Heart left ventricle (tissue), 16 donors: ENCODE measurements at regions not wholly inside any gene's neighbourhood (a gene's known extent, or its start where the extent isn't known, plus 50 kb on each side); places are given as distances from the start of the nearest gene placed in this dataset.

Experiments
- ATAC-seq, 4 donors: fragments of 200-7000 bp; cut with Tn5 transposase; one replicate each; pipeline ENCODE4 v1.9.1; 2020 to 2022; ENCODE audit warnings: moderate library complexity in 4 of 4, mild to moderate bottlenecking in 3 of 4, moderate number of reproducible peaks in 1 of 4
- DNase-seq, 5 donors: peaks; one replicate each; pipeline ENCODE4 v3.0.0-alpha.2; 2020
- H3K27ac ChIP-seq, 12 donors: fragments of 200-600 bp; sonication (generic) in 4 of 12; one replicate each; pipeline versions ENCODE4 v1.5.0 to v1.8.0; 2016 to 2022; ENCODE audit warnings: mild to moderate bottlenecking in 2 of 12
- H3K27me3 ChIP-seq, 9 donors: fragments of 200-600 bp; sonication (generic) in 2 of 9; one replicate each; pipeline versions ENCODE4 v1.5.1 to v1.8.0; 2016 to 2022; ENCODE audit warnings: mild to moderate bottlenecking in 3 of 9
- H3K36me3 ChIP-seq, 9 donors: fragments of 200-600 bp; sonication (generic) in 2 of 9; one replicate each; pipeline versions ENCODE4 v1.5.0 to v1.8.0; 2018 to 2022; ENCODE audit warnings: mild to moderate bottlenecking in 2 of 9
- H3K4me1 ChIP-seq, 12 donors: fragments of 200-600 bp; sonication (generic) in 4 of 12; one replicate each; pipeline versions ENCODE4 v1.5.0 to v1.8.0; 2016 to 2022; ENCODE audit warnings: mild to moderate bottlenecking in 3 of 12
- H3K4me3 ChIP-seq, 12 donors: fragments of 200-600 bp; sonication (generic) in 4 of 12; one replicate each; pipeline versions ENCODE4 v1.5.0 to v1.8.0; 2017 to 2022; ENCODE audit warnings: mild to moderate bottlenecking in 9 of 12, moderate library complexity in 4 of 12
- H3K9me3 ChIP-seq, 12 donors: fragments of 200-600 bp; sonication (generic) in 4 of 12; one replicate each; pipeline versions ENCODE4 v1.5.0 to v1.8.0; 2016 to 2022; ENCODE audit warnings: mild to moderate bottlenecking in 1 of 12
- CTCF ChIP-seq, 12 donors: fragments of 200-600 bp; sonication (generic) in 4 of 12; IDR thresholded peaks; one replicate each; pipeline versions ENCODE4 v1.5.0 to v1.8.0; 2018 to 2022; ENCODE audit warnings: antibody characterized with exemption in 12 of 12, mild to moderate bottlenecking in 5 of 12
- POLR2A ChIP-seq, 2 donors: fragments of 450-650 bp; IDR thresholded peaks; one replicate each; pipeline ENCODE4 v1.6.1; 2017; ENCODE audit warnings: antibody characterized with exemption in 2 of 2, mild to moderate bottlenecking in 2 of 2, moderate library complexity in 2 of 2
- WGBS, 4 donors: extraction: QIAGEN DNeasy Blood & Tissue Kit in 2 of 4; methylation state at CpG; one replicate each; pipeline versions ENCODE4 v1.1.5 to v1.1.7; 2013 to 2018; 5-methylcytosine and 5-hydroxymethylcytosine counted together
- intact Hi-C, 10 donors: fragments of 100-400 bp; cut with DNase I; formaldehyde crosslinking; loops; one replicate each; pipeline versions ENCODE4 v1.11.1 to v1.14.2; 2022
- donor health status: ischemic (EF 13 %, LVEDD 7.1; RV severe dilation, severe dysfunction).
- donor health status: healthy with polysubstance abuse.
- donor health status: DM: no; HTN: yes; CAD: no.
- donor health status: DM: no; HTN: no; CAD: no.
- donor health status: ischemic (EF 25% LVEDD 6.9; RV normal size, moderate dysfunction).
- donor health status: ischemic (EF 25% LVEDD 5.7; RV mildly dilated, moderate dysfunction).
- donor health status: healthy.
- donor health status: DM: yes; HTN: yes; CAD: no.
- donor health status: ischemic (EF 35%, LVEDD 5.7; RV mildly dilated, moderate dysfunction).
- donor health status: nonischemic (EF 11% LVEDD 7.7; RV severe dilation, severe dysfunction).
- donor health status: DM: yes; HTN: yes; CAD: no.
- donor health status: PGD.
- donor health status: ischemic (EF 29% LVEDD 5.4; RV normal size, mild dysfunction).
- donor health status: nonischemic (EF 23%, LVEDD 6.1; RV moderate dilation, normal function).

DNA sequence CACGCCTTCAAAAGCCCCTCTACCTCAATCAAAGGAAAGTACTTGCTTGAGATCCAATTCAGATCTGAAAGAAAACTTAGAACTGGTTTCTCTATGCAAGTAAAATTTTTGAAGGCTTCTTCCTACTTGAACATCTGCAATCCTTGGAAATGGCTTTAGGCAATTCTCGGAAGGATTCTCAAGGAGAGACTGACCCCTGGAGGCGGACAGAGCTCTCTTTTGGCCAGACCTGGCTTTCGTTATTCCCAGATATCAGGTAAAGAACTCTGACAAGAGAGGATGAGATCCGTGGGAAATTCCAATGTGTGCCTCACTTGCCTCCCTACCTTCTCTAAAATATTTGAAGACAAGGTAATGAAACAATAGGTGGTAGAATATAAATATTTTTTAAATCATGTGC, 670.3 kb upstream of the FAM241A start:
- intact Hi-C loops: loop anchor here in 8 of 10 donors (2.0 to 10.0 kb wide), 6 partner anchors 190 to 844 kb away; no protein-coding TSS in a partner anchor
- no peak overlapping the region for H3K4me3 ChIP-seq
- WGBS, 4 donors: 12 to 17% (median 15%) methylated on average over 5 of the region's 5 CpGs
- H3K27ac ChIP-seq: no peak overlapping the region
- no peaks in the 10 kb centered on the region for H3K27me3 ChIP-seq
- TF ChIP-seq CTCF (IDR thresholded peaks at IDR 0.05): peak; percentile 22 to 60 (median 46)
- no peak for TF ChIP-seq POLR2A (IDR thresholded peaks at IDR 0.05)
- no peaks in the 10 kb centered on the region for H3K36me3 ChIP-seq
- DNase-seq (peak in 3 of 5 donors; percentile 12 to 45 (median 20)), ATAC-seq (peak in 1 of 4 donors; percentile 42)
- no peaks in the 10 kb centered on the region for H3K9me3 ChIP-seq
- H3K4me1 ChIP-seq: no peaks in the 10 kb centered on the region

DNA sequence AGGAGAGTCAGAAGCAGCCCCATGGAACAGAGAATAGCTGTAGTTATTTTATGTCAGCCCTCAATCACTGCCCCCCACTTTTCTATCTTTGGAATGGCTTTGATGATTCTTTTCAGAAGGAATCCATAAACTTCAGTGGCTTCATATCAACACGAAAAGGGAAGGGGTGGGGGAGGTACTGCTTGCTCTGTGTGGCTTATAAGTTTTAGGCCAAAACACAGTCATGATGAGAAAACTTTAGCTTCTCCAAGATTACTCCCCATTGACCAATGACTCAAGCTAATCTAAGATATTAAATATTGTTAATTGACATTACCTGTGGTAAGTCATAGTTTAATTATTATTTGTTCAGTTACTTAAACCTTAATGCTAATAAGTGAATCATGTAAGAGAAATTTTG, 669.6 kb upstream of the FAM241A start:
- no peak overlapping the region for H3K4me3 ChIP-seq
- no peaks in the 10 kb centered on the region for H3K9me3 ChIP-seq
- H3K27ac ChIP-seq: no peak overlapping the region
- intact Hi-C loops: loop anchor here in 8 of 10 donors (2.0 to 10.0 kb wide), 6 partner anchors 191 to 845 kb away; no protein-coding TSS in a partner anchor
- ATAC-seq (no peak), DNase-seq (no peak)
- no peaks in the 10 kb centered on the region for H3K27me3 ChIP-seq
- H3K4me1 ChIP-seq: no peaks in the 10 kb centered on the region
- TF ChIP-seq POLR2A (IDR thresholded peaks at IDR 0.05) (no peak), CTCF (IDR thresholded peaks at IDR 0.05) (no peak)
- no peaks in the 10 kb centered on the region for H3K36me3 ChIP-seq
- WGBS, 4 donors: 23 to 44% (median 41%) methylated on average over 1 of the region's 1 CpG

- Histone ChIP-seq H3K4me3 (no peak overlapping the region), H3K27me3 (no peaks in the 10 kb centered on the region), H3K36me3 (no peaks in the 10 kb centered on the region), H3K9me3 (no peaks in the 10 kb centered on the region), H3K4me1 (no peaks in the 10 kb centered on the region), H3K27ac (no peak overlapping the region)
- no peak for DNase-seq
- ATAC-seq: no peak
- TF ChIP-seq POLR2A (IDR thresholded peaks at IDR 0.05): no peak
- no peak for TF ChIP-seq CTCF (IDR thresholded peaks at IDR 0.05)
- intact Hi-C loops: no loop called here
Observed at GRCh38 chr4:111480510-111480909, 664.7 kb upstream of the FAM241A start.

DNA sequence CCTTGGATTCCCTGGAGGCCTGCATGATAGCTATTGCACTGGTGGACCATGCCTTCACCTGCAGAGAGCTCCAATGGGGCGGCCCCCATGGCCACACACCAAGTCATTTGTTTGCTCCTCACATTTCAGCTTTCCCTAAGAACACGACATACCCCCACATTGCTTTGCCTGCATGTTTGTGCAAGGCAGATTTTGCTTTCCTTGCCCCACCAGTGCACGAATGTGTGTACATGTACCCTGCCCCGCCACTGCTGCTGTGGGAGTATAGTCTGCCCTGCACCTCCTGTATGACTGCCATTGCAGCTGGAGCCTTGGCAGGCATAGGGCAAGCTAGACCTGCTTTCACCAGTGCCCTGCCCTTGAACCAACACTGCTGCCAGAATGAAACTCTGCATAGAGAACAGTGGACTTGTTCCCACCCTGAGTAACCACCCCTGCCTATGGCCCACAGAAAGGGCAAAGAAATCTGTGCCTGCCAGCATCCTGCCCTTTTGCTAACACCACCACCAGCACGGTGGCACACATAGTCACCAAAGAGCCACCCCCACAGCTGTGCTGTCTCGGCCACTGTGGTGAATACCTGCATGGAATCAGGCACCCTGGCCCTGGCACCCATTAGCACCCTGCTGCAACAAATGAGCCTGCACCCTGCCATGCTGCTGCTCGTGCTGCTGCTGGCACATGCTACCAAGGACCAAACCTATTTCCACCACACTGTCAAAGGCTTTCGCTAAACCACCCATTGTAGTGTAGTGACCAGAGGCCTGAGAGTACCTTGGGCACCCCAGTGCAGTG, 661.7 kb upstream of the FAM241A start:
- ATAC-seq: no peak
- Histone ChIP-seq H3K27ac (no peak overlapping the region), H3K27me3 (no peaks in the 10 kb centered on the region), H3K9me3 (peaks cover 0 to 5% (median 0%) of the 10 kb centered on the region in 12 donors), H3K4me1 (no peaks in the 10 kb centered on the region), H3K4me3 (no peak overlapping the region), H3K36me3 (no peaks in the 10 kb centered on the region)
- WGBS, 4 donors: 73 to 92% (median 81%) methylated on average over 5 to 8 of the region's 8 CpGs
- DNase-seq: no peak
- TF ChIP-seq CTCF (IDR thresholded peaks at IDR 0.05) (no peak), POLR2A (IDR thresholded peaks at IDR 0.05) (no peak)
- intact Hi-C loops: no loop called here
